Activated CD8-positive, alpha-beta T cell treated with anti-CD3 and anti-CD28 coated beads for 36 hours (primary cell): ENCODE measurements at regions not wholly inside any gene's neighbourhood (a gene's known extent, or its start where the extent isn't known, plus 50 kb on each side); places are given as distances from the start of the nearest gene placed in this dataset.

Experiments
- ATAC-seq: fragments of 200-7000 bp; cut with Tn5 transposase; one replicate; pipeline ENCODE4 v1.10.0; 2021; ENCODE audit warnings: mild to moderate bottlenecking, moderate library complexity
- CTCF ChIA-PET: fragments of 350-600 bp; sonication (Branson Sonifier 250); formaldehyde crosslinking; loops from one replicate; lab custom pipeline; 2021; ENCODE audit warnings: antibody characterized with exemption; lab: Charles Lee
- POLR2A ChIA-PET: fragments of 350-600 bp; sonication (Branson Sonifier 250); formaldehyde crosslinking; loops from one replicate; lab custom pipeline; 2021; ENCODE audit warnings: antibody characterized with exemption; lab: Charles Lee
- DNase-seq: peaks from one replicate; pipeline ENCODE4 v3.0.0-alpha.2; 2020
- H3K27ac Mint-ChIP-seq: one replicate; pipeline ENCODE4 v1.8.0; 2021; ENCODE audit warnings: mild to moderate bottlenecking, mixed read lengths
- H3K27me3 Mint-ChIP-seq: one replicate; pipeline ENCODE4 v1.8.0; 2021; ENCODE audit warnings: mixed read lengths
- H3K36me3 Mint-ChIP-seq: one replicate; pipeline ENCODE4 v1.8.0; 2021; ENCODE audit warnings: low read depth, mixed read lengths
- H3K4me1 Mint-ChIP-seq: one replicate; pipeline ENCODE4 v1.8.0; 2021; ENCODE audit warnings: low read depth, mixed read lengths
- H3K4me3 Mint-ChIP-seq: one replicate; pipeline ENCODE4 v1.8.0; 2021; ENCODE audit warnings: mild to moderate bottlenecking, moderate library complexity, mixed read lengths
- H3K9me3 Mint-ChIP-seq: one replicate; pipeline ENCODE4 v1.8.0; 2021; ENCODE audit warnings: mixed read lengths
- CTCF ChIP-seq: fragments of 200-600 bp; IDR thresholded peaks from one replicate; pipeline ENCODE4 v1.8.0; 2022; ENCODE audit warnings: antibody characterized with exemption, mild to moderate bottlenecking
- intact Hi-C: fragments of 100-400 bp; cut with micrococcal nuclease; formaldehyde crosslinking; loops from one replicate; pipeline ENCODE4 v1.10.0; 2022

- no peak for DNase-seq
- Mint-ChIP-seq H3K4me3 (no peak overlapping the region), H3K4me1 (no peaks in the 10 kb centered on the region), H3K27ac (no peak overlapping the region), H3K36me3 (no peaks in the 10 kb centered on the region), H3K9me3 (no peaks in the 10 kb centered on the region), H3K27me3 (peaks cover 2% of the 10 kb centered on the region)
- intact Hi-C loops: no loop called here
- ChIA-PET POLR2A (no interaction called here), CTCF (no interaction called here)
- no peak for TF ChIP-seq CTCF
- no peak for ATAC-seq
Measured at GRCh38 chr2:58635801-58636375, 394.8 kb upstream of the FANCL start.

- H3K9me3 Mint-ChIP-seq: no peaks in the 10 kb centered on the region
- no peak for ATAC-seq
- POLR2A ChIA-PET: no interaction called here
- peaks cover 2% of the 10 kb centered on the region for H3K27me3 Mint-ChIP-seq
- intact Hi-C loops: no loop called here
- H3K27ac Mint-ChIP-seq: no peak overlapping the region
- no peaks in the 10 kb centered on the region for H3K36me3 Mint-ChIP-seq
- no peaks in the 10 kb centered on the region for H3K4me1 Mint-ChIP-seq
- TF ChIP-seq CTCF: no peak
- DNase-seq: no peak
- CTCF ChIA-PET: no interaction called here
- no peak overlapping the region for H3K4me3 Mint-ChIP-seq
Measured at GRCh38 chr2:58634653-58635370, 393.7 kb upstream of the FANCL start.

- Mint-ChIP-seq H3K27me3 (peaks cover 2% of the 10 kb centered on the region), H3K27ac (no peak overlapping the region), H3K9me3 (no peaks in the 10 kb centered on the region), H3K36me3 (no peaks in the 10 kb centered on the region), H3K4me1 (no peaks in the 10 kb centered on the region), H3K4me3 (no peak overlapping the region)
- ChIA-PET POLR2A (no interaction called here), CTCF (no interaction called here)
- ATAC-seq: no peak
- intact Hi-C loops: no loop called here
- no peak for TF ChIP-seq CTCF
- DNase-seq: no peak
Measured at GRCh38 chr2:58633613-58634365, 392.7 kb upstream of the FANCL start.

GRCh38 chr2:58631986-58632385 lies 390.9 kb upstream of the FANCL start:
- Mint-ChIP-seq H3K4me3 (no peak overlapping the region), H3K4me1 (no peaks in the 10 kb centered on the region), H3K27ac (no peak overlapping the region), H3K27me3 (peaks cover 2% of the 10 kb centered on the region), H3K9me3 (no peaks in the 10 kb centered on the region), H3K36me3 (no peaks in the 10 kb centered on the region)
- ChIA-PET POLR2A (no interaction called here), CTCF (no interaction called here)
- no peak for ATAC-seq
- TF ChIP-seq CTCF: no peak
- intact Hi-C loops: no loop called here
- DNase-seq: no peak

GRCh38 chr2:58629545-58630119 lies 388.5 kb upstream of the FANCL start:
- H3K27me3 Mint-ChIP-seq: peaks cover 2% of the 10 kb centered on the region
- no peak for TF ChIP-seq CTCF
- intact Hi-C loops: no loop called here
- H3K4me3 Mint-ChIP-seq: no peak overlapping the region
- ATAC-seq (no peak), DNase-seq (no peak)
- ChIA-PET CTCF (no interaction called here), POLR2A (no interaction called here)
- no peaks in the 10 kb centered on the region for H3K4me1 Mint-ChIP-seq
- H3K27ac Mint-ChIP-seq: no peak overlapping the region
- no peaks in the 10 kb centered on the region for H3K36me3 Mint-ChIP-seq
- no peaks in the 10 kb centered on the region for H3K9me3 Mint-ChIP-seq
